HG03520 (cell line): ENCODE measurements at regions not wholly inside any gene's neighbourhood (a gene's known extent, or its start where the extent isn't known, plus 50 kb on each side); places are given as distances from the start of the nearest gene placed in this dataset.

Source experiments
- ATAC-seq: cut with Tn5 transposase; IDR thresholded peaks from one replicate; pipeline ENCODE4 v1.9.1; 2021; ENCODE audit warnings: mild to moderate bottlenecking, moderate library complexity; ENCODE audit not compliant: unreplicated experiment

DNA sequence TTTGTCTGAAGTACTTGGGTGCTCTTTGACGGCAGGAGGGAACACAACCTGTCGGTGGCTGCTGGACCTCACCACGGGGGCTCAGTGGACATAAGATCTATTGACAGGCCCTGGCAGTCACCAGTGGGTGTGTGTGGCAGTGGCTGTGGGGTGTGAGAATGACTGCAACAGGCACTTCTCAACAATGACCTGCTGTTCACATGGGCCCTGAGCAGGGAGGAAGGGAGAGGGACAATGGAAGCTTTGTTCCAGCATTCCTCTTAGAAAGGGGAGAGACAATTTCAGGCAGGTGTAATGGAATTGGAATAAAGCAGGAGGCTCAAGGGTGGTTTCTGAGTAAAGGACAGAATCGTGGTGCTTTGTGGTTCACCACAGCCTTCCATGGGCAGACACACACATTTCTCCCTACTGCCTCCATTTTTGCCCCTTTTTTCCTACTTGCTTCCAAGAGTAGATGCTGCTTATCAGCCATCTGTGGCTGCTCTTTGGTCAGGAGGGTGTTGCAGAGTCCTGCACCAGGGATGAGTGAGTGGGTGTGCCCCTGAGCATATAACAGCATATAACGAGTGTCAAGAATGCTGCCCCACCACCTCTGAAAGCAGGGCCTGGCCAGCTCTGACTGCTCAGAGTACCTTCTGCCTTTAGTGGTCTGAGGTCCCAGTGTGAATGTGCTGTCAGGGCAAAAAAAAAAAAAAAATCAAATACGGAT lies 267.7 kb downstream of the RASSF9 start:
- ATAC-seq: no peak

DNA sequence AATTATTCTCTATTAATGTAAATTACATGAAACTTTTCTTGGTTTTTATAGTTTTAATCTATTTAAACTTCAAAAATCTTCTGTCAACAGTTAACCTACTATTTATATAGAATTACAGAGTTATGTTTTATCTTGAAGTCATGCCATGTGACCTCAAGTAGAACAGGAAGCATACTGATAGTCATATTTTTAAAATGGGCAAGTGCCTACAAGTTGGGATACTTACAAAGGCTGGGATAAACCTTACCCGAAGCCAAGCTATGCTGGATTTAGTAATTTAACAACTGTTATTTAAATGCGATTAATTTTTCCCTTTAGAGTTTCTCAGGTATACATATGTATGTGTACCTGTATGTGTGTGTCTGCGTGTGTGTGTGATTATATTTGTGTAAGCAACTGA lies 266.9 kb downstream of the RASSF9 start:
- ATAC-seq: no peak

DNA sequence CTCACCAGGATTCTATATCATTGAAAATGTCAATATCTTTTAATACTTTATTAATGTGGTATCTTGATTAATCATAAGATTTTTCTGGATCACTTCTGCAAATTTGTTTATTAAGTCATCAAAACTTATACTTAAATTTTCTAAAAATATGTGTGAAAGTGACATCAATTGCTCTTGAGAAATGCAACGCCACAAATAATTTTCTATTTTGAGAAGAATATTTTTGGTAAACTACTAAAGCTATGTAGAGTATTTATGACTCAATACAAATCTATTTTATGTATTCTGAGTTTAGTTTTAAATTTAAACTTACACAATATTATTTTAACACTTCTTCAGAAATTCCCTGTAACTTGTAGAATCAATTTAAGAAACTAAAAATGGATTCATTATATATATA lies 263.3 kb downstream of the RASSF9 start:
- ATAC-seq: no peak

DNA sequence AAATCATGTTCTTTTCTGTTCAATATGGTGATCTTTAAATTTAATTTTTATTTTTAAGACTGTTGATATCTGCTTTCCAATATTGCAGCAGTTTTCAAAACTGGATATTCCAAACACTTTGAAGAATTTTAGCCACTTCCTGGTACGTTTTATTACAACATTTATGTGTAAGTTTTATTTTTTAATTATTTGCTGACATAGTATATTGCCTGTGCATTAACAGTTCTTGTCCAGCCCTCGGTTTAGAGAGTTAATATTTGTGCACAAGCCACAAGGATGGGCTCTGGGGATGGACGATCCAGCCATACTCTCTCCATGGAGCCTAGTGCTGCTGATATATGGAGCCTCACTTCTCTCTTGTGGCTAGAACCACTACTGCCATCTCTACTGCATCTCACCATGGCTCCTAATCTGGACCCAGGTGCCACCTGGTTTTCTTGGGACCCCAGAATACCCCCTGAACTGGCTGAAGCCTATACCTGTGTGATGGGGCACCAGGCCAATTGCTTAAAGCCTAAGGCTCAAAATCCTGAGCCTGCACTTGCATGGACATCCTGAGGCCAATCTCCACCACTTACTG lies 262.5 kb downstream of the RASSF9 start:
- ATAC-seq: no peak

DNA sequence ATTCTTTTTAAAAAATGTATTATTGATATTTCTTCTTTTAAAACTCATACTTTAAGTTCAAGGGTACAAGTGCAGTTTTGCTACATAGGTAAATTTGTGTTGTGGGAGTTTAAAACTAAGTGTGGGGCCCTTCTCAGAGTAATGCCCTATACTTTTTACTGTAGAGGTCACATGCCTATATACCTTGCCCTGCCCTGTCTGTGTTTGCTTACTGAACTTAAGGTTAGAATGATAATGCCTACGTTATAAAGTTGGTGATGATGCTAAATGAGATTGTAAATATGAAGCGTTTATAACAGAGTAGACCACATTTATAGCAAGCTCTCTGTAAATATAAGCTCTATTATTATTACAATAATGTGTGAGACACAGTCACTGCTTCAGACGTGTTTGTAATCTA lies 261.9 kb downstream of the RASSF9 start:
- ATAC-seq: no peak

DNA sequence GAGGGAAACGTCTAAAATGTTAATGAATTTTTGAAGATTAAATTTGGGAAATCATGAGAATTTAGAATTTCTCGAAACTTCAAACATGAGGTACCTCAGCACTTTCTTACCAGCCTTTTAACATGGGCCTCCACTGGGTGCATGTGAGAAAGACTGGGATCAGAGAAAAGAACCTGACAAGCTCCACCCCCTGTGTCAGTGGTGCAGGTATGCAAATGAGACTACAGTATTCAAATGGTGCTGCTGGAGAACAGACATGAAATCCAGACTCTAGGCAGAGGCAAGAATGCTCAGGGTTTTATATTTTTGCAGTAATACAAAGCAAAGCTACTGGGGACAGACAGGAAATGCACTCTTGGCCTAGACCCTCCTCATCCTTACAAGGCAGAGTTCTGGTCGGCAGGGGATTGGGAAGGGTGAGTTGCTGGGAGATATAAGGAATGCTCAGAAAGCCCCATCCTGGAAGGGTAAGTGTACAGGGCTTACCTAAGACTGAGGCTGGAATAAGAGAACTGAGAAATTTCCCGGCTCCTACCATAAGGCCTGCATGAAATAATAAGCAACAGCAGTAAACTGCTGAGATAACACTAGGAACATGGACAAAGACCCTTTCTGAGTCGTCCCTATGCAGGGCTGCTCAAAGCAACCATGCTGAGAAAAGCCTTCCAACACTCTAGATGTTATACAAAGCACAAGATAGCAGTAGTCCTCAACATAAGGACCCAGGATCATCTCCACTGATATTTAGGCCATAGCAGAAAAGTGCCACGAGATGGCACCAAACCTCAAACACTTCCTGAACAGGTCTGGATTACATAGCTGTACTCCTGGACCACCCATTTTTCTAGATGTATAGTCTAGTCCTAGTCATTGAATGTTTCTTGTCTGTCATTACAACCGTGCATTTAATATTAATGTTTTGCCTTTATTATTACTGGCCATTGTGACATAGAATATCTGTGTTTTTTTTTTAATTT lies 260.8 kb downstream of the RASSF9 start:
- ATAC-seq: peak; percentile 96

DNA sequence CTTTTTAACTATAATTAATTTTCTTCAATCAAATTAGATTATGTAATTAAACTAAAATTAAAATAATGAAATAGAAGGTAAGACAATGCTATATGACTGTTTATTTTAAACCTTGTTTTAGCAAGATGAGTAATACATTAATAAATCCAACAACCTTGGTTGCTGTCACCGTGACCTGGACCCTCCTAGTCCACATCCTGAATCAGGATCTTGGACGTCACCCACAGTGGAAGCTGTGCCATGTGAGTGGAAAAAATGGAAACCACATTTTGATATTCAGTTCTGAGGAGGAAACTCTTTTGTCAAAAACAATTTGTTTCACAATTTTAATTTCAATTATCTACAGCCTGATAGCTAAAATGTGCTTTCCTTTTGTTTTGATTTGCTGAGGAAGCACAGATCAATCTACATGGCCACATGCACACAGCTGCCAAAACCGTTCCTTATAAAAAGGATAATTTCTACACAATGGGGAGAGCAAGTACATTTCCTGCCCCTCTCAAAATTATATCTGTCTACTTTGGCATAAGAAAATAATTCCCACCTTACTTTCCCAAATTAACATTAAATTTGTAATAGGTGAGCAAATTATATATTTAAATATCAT lies 255.5 kb downstream of the RASSF9 start:
- no peak for ATAC-seq

DNA sequence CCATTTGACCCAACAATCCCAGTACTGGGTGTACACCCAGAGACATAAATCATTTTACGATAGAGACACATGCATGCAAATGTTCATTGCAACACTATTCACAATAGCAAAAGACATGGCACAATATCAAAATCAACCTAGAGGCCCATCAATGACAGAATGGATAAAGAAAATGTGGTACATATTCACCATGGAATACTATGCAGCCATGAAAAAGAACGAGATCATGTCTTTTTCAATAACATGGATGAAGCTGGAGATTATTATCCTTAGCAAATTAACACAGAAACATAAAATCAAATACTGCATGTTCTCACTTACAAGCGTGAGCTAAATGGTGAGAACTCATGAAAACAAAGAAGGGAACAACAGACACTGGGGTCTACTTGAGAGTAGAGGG lies 249.1 kb downstream of the RASSF9 start:
- no peak for ATAC-seq

DNA sequence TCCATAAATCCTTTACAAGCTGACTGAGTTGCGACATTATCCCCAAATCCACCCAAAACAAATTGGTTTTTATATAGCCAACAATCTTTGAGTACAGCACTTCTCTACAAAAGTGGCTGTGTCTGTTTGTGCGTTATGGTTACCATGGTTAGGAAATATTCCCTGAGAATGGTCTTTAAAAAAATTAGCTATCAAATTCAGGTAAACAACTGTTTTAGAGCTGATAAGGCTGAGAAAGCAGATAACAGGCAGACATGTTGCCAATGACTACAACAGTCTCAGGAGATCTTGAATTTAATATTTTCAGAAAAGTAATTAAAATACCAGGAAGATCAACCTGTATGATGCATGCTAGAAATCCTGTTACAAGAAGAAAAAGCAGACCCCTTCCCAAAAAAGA lies 248.0 kb downstream of the RASSF9 start:
- no peak for ATAC-seq

DNA sequence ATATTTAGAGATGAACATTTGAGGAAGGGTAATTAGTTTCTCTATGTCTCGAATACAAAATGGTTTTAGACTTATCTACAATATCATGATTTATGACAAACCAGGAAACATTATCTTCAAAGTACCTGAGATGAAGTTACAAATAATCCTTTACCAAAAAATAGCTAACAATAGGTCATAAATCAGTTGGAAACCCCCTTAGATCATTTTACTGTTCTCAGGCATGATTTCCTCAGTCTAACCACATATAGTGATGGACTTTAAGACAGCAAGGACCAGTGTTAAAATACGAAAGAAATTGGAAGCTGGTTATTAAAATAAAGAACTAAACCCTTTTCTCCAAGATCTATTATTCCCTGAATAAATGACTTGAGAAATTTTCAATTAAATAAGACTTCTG lies 235.4 kb downstream of the RASSF9 start:
- no peak for ATAC-seq

DNA sequence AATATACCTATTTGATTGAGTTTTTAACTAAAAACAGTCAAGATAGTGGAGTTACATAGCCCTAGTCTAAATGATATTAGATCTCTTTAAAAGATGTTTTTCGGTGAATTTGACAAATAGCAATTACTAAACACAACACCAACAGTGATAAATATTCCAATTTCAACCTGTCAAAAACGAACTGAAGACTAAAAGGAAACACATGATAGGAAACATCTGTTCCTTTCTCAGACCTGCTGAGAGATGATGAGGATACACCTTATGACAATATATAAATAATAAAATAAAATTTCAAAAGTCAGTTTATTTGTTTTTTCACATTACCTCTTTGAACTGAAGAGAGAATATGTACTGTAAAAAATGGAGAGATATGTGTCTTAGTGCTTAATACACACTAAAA lies 232.7 kb downstream of the RASSF9 start:
- no peak for ATAC-seq

DNA sequence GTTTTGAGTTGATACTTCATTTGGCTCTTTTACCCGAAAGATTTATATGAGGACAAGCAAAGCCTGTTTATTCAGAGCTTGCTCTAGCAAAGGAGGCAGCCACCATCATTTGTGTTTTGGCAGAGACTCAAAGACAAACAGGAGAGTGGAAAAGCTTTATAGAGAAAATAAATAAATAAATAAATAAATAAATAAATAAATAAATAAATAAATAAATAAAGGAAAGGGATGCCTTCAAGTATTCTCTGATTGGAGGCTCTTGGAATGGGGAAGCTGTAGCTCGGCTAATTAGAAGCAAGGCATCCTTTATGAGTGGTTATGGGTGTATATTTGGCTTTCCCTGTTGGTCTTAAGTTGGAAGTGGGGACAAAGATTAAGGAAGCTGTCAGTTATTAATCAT lies 229.8 kb downstream of the RASSF9 start:
- ATAC-seq: no peak

DNA sequence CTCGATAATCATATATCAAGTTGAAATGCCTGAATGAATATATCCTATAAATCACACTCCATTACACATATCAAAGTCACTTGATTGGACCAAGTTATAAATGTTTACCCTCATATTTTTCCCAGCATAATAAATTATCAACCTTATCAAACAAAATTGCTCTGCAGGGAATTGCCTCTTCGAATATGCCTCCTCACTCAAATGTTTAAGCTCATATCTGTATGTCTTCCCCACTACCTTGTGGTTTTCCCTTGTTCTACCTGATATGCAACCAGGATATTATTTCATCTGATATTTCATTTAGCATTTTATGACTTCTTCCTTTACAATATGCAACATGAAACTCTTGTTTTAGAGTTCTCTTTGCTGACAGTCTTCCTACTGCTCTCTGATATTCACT lies 226.4 kb downstream of the RASSF9 start:
- ATAC-seq: no peak

DNA sequence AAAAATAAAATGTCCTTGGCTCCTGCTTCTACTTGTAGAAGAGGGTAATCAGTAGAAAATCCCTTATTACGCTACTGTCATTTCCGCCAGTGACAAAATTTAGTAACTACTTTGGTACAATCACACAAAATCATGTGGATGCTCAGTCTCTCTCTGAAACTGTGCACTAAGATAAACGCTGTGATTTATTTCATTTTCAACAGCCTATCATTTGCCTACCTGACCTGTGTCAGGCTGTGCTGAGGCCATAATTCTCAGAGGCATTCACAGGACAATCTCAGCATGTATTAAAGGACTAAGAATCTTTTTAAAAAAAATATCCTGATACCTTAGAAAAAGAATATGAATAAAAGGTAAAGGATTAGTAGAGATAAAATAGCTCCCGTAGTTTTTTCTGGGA lies 226.0 kb downstream of the RASSF9 start:
- ATAC-seq: no peak

DNA sequence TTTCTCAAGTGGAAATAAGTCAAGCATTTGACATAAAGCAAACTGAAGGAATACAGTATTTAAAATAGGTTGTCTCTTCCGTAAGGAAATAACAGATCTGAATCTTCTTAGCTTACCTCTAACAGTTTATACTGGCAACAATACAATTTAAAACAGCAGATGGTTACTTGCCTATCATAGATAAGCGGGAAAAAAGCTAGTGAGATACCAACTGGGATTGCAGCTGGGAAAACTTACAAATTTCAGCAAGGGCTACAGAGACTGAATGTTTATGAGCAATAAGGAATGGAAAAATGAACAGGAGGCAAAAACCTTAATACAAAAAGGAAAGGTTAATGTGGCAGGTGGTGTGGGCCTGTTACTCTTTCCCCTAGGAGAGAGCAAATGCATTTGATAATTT lies 220.0 kb downstream of the RASSF9 start:
- no peak for ATAC-seq

DNA sequence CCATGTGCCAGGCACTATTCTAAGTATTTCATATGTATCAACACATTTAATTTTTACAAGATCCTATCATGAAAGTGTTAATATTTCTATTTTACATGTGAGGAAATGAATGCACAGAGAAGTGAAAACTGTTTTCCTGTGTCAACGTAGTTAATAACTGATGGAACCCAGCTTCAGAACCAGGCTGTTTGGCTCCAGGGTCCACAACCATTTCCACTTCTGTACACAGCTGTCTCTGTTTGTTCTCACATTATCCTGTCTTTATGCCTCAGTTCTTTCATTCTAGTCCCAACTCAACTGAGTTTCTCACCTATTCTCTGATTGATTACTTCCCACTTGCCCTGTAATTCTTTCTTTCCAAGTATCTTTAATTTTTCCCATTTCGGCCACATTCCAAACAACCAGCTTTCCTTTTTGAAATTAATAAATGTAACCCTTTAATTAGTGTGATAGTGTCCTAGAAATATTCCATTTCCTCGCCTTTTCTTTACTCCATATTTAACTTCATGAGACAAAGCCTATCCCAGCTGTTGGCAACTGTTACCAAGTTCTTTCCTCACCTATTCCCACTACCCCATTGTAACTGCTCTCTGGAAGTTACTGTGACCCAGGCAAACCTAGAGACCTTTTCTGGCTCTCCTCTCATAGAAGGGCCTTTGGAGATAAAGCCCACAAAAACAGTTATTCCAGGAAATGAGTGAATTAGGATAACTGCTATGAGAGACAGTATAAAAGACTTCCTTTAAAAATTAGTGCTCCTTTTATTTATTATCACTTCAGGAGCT lies 218.7 kb downstream of the RASSF9 start:
- ATAC-seq: no peak

DNA sequence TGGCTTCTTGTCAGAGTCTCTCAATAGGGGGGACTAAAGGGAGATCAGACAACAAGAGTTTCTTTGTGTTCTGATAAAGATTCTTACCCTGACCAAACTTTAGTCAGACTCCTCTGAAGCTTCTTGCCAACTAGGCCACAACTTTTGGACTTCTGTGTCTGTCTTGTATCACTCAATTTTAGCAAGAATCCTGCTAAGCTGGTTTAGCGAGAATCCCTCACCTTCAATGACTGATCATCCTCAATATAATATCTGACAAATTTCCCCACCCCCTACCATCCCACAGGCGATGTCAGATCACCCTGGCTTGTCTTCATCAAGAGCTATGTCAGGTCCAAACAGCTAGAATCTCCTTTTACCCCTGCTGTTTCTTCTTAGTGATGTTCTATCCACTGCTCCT lies 215.2 kb downstream of the RASSF9 start:
- ATAC-seq: no peak

DNA sequence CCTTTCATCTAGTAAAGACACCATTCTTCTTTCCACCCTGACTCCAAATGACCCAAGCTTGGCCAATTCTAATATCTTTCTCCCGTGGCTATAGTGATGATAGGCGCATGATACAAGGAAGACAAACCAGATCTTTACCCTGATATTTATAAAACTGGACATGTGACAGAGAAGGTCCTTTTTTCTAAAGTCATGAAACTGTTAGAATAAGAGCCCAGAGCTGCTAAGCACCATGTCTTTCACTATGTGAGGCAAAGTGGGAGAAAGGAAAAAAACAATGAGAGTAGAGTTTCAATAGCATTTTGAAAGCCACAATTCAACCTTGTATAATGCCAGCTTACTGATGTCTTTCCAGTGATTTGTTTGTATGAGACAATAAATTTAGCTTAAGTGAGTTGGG lies 212.4 kb downstream of the RASSF9 start:
- no peak for ATAC-seq

DNA sequence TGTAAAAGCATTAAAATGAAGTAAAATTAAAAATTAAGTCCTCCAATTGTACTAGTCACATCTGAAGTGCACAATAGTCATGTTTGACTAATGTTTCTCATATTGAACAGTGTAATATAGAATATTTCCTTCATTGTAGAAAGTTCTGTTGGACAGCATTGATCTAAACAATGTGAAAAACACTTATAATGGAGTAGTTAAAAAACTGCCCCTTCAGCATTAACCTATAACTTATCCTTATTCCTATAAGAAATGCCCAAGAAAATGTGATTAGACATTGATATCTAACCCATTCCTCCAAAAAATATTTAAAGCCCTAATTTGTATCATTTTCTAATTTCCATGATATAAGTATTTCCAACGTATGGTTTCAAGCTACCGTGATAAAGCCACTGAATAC lies 210.7 kb downstream of the RASSF9 start:
- no peak for ATAC-seq

DNA sequence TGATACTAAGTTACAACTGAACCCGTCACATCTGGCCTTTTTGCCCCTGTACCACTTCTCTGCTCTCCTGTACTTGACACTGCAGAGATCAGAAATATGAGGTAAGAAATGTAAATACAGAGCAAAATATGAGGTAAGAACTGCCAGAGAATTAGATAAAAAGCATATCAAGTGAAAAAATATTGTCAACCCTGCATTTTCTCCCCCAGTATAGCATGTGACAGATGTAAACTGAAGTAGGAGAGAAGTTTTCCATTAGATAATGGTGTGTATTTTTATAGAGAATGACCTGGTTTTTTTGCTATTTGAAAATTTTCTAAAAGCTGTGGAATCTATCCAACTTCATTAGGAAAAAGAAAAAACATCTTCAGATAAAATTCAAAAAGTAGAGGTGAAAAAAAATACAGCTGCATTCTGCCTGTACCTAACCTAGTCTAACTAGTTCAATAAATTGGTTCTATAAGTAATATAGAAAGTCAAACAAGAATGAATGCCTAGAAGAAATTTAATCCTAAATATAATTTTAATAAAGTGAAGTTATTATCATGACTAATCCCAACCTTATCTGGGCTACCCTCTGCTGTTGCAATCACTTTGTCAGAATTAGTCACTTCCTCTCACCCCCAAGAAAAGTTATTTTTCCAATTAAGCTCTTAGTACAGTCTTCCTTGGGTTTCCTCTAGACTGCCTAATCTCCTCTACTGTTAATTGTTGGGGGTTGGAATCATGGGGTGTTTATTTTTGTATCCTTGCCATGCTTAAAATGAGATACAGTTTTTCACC lies 210.0 kb downstream of the RASSF9 start:
- ATAC-seq: no peak
